Superior temporal gyrus (tissue), 1 donor: ENCODE measurements at regions not wholly inside any gene's neighbourhood (a gene's known extent, or its start where the extent isn't known, plus 50 kb on each side); places are given as distances from the start of the nearest gene placed in this dataset.

Source experiments
- DNase-seq: peaks from one replicate; pipeline ENCODE4 v3.0.0-alpha.2; 2016; ENCODE audit errors: extremely low spot score

GRCh38 chr3:182683858-182684257 lies 109.4 kb upstream of the ATP11B start:
- DNase-seq = no peak

- DNase-seq = no peak
Measured at GRCh38 chr3:182686033-182686886, 107.0 kb upstream of the ATP11B start.

- no peak for DNase-seq
Measured at GRCh38 chr3:182690172-182690571, 103.1 kb upstream of the ATP11B start.

GRCh38 chr3:182692021-182692420 lies 101.3 kb upstream of the ATP11B start:
- no peak for DNase-seq

GRCh38 chr3:182692695-182693094 lies 100.6 kb upstream of the ATP11B start:
- no peak for DNase-seq

GRCh38 chr3:182693723-182694122 lies 99.6 kb upstream of the ATP11B start:
- no peak for DNase-seq

- DNase-seq = no peak
Measured at GRCh38 chr3:182696916-182697315, 96.4 kb upstream of the ATP11B start.

GRCh38 chr3:182697345-182697919 lies 95.9 kb upstream of the ATP11B start:
- no peak for DNase-seq

- no peak for DNase-seq
Measured at GRCh38 chr3:182698078-182698477, 95.2 kb upstream of the ATP11B start.

- DNase-seq = no peak
Measured at GRCh38 chr3:182699550-182700170, 93.6 kb upstream of the ATP11B start.

- no peak for DNase-seq
Measured at GRCh38 chr3:182702216-182702615, 91.1 kb upstream of the ATP11B start.

GRCh38 chr3:182703233-182703632 lies 90.1 kb upstream of the ATP11B start:
- no peak for DNase-seq

- no peak for DNase-seq
Measured at GRCh38 chr3:182704926-182705325, 88.4 kb upstream of the ATP11B start.

GRCh38 chr3:182708810-182709209 lies 84.5 kb upstream of the ATP11B start:
- no peak for DNase-seq

- DNase-seq = no peak
Measured at GRCh38 chr3:182709306-182709705, 84.0 kb upstream of the ATP11B start.

- DNase-seq = peak; percentile 69
Measured at GRCh38 chr3:182710557-182711157, 82.6 kb upstream of the ATP11B start.

- DNase-seq = no peak
Measured at GRCh38 chr3:182711261-182711683, 82.0 kb upstream of the ATP11B start.

- no peak for DNase-seq
Measured at GRCh38 chr3:182711853-182712252, 81.5 kb upstream of the ATP11B start.

GRCh38 chr3:182713111-182713510 lies 80.2 kb upstream of the ATP11B start:
- DNase-seq = no peak

GRCh38 chr3:182713743-182714517 lies 79.4 kb upstream of the ATP11B start:
- DNase-seq = peak; percentile 85

- DNase-seq = no peak
Measured at GRCh38 chr3:182715006-182715405, 78.3 kb upstream of the ATP11B start.
